HG02938 (cell line): ENCODE measurements at regions not wholly inside any gene's neighbourhood (a gene's known extent, or its start where the extent isn't known, plus 50 kb on each side); places are given as distances from the start of the nearest gene placed in this dataset.
"Not testable (repeated sequence)": the region's sequence is repeated elsewhere in the genome, so short reads cannot be mapped to it uniquely, and the experiment has no call there.

ENCODE experiments used
- ATAC-seq: cut with Tn5 transposase; IDR thresholded peaks from one replicate; pipeline ENCODE4 v1.9.1; 2021; ENCODE audit warnings: mild to moderate bottlenecking, moderate library complexity; ENCODE audit not compliant: unreplicated experiment

GRCh38 chr4:69013933-69014332, 62.3 kb upstream of the UGT2A3 start:
- ATAC-seq = not testable (repeated sequence)

- ATAC-seq = not testable (repeated sequence)
Measured at GRCh38 chr4:69017986-69018385, 66.4 kb upstream of the UGT2A3 start.

- not testable (repeated sequence) for ATAC-seq
Measured at GRCh38 chr4:69019538-69020461, 68.2 kb upstream of the UGT2A3 start.

- ATAC-seq = not testable (repeated sequence)
Measured at GRCh38 chr4:69020462-69020807, 68.8 kb upstream of the UGT2A3 start.

GRCh38 chr4:69025191-69025998, 70.9 kb upstream of the UGT2B7 start:
- peak; percentile 81 for ATAC-seq

GRCh38 chr4:69025999-69026387, 70.3 kb upstream of the UGT2B7 start:
- no peak for ATAC-seq

GRCh38 chr4:69026974-69027373, 69.3 kb upstream of the UGT2B7 start:
- no peak for ATAC-seq

GRCh38 chr4:69030326-69030725, 65.9 kb upstream of the UGT2B7 start:
- ATAC-seq = no peak

- no peak for ATAC-seq
Measured at GRCh38 chr4:69032847-69033638, 63.2 kb upstream of the UGT2B7 start.

- not testable (repeated sequence) for ATAC-seq
Measured at GRCh38 chr4:69034315-69034740, 61.9 kb upstream of the UGT2B7 start.

- ATAC-seq = no peak
Measured at GRCh38 chr4:69038582-69038981, 57.7 kb upstream of the UGT2B7 start.

GRCh38 chr4:69039071-69039470, 57.2 kb upstream of the UGT2B7 start:
- ATAC-seq = no peak

- no peak for ATAC-seq
Measured at GRCh38 chr4:69044247-69044646, 52.0 kb upstream of the UGT2B7 start.
